Activated CD4-positive, alpha-beta T cell treated with anti-CD3 and anti-CD28 coated beads, Interleukin-2, amount 50 U/mL, for 16 hours (primary cell): ENCODE measurements at regions not wholly inside any gene's neighbourhood (a gene's known extent, or its start where the extent isn't known, plus 50 kb on each side); places are given as distances from the start of the nearest gene placed in this dataset.
"Not testable (repeated sequence)": the region's sequence is repeated elsewhere in the genome, so short reads cannot be mapped to it uniquely, and the experiment has no call there.

Experiments used
- DNase-seq: peaks from one replicate; pipeline ENCODE4 v3.0.0-alpha.2; 2020

GRCh38 chr13:54268013-54268695 is 1239.5 kb downstream of the OLFM4 start:
- not testable (repeated sequence) for DNase-seq

DNA sequence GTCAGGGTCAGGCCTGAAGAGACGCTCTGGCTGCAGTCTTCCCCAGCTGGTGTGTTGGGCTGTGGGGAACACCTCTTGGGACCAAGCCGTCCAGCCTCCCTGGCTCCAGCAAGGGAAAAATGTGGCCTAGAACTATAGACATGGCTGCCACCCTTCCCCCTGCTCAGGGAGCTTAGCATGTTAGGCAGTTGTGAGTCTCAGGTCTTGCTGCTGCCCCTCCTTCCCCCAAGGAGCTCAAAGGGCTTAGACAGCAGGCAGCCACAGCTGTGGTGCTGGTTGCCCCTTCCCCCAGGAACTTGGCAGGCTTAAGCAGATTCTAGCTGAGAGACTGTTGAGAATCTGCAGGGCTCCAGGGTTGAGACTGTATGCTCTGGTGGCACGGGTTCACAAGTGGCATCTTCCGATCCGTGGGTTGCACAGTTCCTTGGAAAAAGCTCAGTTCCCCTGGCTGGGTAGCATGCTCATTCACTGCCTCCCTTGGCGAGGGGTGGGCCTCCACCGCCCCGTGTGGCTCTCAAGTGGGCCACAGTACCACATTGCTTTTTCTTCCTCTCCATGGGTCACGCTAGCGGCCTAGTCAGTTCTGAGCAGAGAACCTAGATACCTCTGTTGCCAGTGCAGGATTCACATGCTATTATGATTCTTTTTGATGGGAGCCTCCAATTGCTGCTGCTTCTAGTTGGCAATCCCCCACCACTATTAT is 1258.6 kb downstream of the OLFM4 start:
- no peak for DNase-seq

GRCh38 chr13:54301085-54301484 is 1272.5 kb downstream of the OLFM4 start:
- no peak for DNase-seq

GRCh38 chr13:54305377-54305776 is 1276.8 kb downstream of the OLFM4 start:
- no peak for DNase-seq

- DNase-seq: no peak
Observed at GRCh38 chr13:54312885-54313284, 1284.3 kb downstream of the OLFM4 start.

DNA sequence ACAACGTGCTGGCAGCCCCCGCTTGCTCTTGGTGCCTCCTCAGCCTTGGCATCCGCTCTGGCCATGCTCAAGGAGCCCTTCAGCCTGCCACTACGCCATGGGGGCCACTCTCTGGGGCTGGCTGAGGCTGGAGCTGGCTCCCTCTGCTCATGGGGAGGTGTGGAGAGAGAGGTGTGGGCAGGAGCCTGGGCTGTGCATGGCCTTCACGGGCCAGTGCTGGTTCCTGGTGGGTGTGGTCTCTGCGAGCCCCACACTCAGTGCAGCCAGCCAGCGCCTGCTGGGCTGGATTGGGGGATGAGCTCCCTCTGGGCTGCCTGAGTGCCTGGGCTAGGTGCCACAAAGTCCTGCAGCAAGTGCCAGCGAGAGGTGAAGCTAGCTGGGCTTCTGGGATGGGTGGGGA is 1289.1 kb downstream of the OLFM4 start:
- DNase-seq: no peak

DNA sequence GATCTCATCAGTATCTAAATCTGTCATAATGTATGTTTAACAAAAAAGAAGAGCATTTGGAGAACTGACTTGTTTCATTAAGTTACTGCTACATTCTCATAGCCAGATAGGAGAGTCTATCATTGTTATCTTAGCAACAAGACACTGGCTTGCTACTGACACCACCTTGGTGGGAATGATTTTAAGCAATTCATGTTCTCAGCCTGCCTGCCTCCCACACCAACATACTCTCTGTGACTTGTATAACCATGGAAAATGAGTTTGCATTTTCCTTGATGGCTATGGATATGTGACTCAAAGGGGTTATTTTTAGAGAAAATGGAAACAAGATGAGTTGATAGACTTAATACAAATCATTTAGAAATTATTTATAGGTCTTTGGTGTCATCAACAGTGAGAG is 1308.9 kb downstream of the OLFM4 start:
- DNase-seq: no peak

DNA sequence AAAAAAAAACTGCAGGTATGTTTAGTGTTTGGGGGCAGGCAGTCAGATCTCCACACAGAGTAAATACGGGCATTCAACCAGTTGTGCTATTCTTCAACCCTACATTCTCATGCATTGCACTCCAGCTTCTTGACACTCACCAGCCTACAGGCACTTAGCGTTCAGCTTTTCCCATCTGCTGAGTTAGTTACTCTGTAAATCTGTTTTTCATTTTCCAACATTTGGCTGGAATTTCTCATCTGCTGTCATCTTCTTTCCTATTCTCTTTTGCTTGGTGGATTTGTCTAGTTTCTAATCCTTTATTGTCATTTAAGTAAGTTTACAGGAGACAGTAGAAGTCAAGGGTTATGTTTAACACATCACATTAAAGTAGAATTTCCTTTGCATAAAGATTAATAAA is 1318.9 kb downstream of the OLFM4 start:
- DNase-seq: no peak

DNA sequence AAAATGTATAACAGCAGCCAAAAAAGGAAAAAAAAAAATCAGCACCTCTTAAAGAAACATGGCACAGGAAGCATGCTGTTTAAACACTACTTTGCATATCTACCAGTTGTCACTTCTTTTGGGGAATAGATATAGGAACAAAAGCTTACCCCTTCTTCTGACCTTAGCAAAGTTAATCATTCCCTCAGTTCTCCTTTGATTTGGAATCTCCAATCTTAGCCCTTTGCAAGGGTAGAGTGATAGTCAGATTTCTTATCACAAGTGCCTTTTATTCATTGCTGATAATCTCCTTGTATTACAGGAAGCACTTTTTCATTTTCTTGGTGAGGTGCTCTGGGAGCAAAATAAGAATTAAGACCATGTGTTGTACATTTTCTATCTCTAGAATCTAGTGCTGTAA is 1327.6 kb downstream of the OLFM4 start:
- no peak for DNase-seq

DNA sequence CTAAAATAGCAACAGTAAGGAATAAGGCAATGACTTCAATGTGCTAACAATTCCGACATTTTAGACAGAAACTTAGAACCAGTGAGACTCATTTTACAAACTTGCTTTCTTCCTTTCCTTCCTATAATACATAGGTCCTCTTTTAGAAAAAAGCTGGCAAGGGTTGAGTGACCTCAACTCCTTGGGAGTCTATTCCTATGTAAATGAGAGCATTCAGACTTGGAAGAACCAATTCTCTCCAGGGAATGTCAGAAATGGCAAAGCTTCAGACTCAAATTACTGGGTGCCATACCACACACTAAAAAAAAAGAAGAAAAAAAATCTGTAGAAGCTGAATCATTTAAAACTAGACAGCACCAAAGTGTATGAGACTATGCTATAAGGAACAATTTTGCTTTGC is 1328.2 kb downstream of the OLFM4 start:
- DNase-seq: no peak

DNA sequence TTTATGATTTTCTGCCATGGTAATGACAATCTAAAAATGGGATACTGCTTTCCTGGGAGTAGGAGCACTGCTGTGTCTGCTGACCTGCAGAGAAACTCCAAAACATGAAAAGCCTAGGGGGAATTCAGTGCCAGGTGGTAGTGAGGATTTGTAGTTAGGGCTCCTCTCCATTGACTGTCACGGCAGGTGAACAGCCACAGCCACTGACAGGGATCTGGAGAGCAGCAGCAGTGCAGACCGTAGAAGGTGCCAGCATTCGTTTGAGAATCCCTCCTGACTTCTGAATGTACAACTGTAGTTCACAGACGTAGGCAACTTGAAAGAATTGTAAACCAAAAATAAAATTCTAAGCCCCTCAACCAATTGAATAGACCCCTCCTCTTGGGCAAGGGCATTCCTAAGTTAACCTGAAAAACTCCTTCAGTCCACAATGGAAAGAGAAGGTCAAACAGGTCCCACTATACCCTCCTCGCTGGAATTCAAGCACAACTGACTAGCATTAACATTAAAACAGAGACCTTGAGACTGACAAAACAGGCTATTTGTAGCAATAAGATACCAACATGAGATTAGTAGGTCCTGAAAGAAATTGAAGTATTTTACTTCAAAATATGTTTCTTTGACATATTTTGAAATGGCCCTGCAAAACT is 1328.8 kb downstream of the OLFM4 start:
- DNase-seq: no peak

DNA sequence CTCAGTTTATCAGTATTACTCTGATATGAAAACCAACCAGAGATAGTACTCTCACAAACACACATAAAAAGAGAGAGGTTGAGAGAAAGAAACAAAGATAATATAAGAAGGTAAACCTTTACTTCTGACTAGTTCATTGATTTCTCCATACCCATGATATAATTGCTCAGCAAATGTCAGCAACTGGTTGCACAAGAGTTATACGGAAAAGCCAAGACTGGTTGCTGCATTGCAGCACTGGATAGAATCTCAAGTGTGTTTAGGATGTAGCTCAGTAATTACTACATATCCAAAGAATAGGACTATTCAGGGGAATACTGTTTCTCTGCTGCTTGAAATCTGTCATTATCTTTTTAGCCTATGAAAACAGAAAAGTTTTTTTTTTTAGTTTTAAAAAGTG is 1332.8 kb downstream of the OLFM4 start:
- no peak for DNase-seq

- DNase-seq: no peak
Observed at GRCh38 chr13:54366728-54367127, 1338.1 kb downstream of the OLFM4 start.

DNA sequence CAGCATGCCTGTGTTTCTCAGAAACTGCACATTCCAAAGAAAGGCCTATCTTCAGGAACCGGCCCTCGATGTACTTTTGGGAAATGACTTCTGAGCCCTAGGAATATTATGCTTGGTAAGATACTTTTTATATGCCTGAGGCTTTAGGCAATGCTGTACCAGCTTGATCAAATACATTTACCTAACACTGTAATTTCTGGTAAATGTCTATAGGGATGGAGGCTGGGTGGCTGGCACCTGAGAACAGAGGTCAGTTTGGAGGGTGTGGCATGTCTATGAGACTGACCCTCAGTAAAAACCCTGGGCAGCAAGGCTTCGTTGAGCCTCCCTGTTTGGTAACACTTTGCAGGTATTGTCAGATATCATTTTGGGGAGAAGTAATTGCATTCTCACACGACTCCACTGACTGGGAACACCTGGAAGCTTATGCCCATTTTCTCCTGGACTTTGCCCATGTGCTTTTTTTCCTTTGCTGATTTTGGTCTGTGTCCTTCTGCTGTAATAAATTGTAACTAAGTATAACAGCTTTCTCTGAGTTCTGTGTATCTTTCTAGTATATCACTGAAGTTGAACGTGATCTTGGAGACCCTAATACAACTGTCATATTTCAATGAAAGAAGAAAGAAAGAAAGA is 1339.1 kb downstream of the OLFM4 start:
- DNase-seq: no peak

DNA sequence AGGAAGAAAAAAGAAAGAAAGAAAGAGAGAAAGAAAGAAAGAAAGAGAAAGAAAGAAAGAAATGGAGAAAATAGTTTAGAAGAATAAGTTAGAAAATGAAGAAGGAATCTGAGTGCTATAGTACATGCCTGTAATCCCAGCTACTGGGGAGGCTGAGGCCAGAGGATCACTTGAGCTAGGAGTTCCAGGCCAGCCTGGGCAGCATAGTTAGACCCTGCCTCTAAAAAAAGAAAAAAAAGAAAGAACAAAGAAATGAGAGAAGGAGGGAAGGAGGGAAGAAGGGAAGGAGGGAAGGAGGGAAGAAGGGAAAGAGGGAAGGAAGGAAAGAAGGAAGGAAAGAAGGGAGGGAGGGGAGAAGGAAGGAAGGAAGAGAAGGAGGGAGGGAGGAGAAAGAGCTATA is 1339.8 kb downstream of the OLFM4 start:
- DNase-seq: no peak

- DNase-seq: no peak
Observed at GRCh38 chr13:54373211-54373610, 1344.6 kb downstream of the OLFM4 start.

DNA sequence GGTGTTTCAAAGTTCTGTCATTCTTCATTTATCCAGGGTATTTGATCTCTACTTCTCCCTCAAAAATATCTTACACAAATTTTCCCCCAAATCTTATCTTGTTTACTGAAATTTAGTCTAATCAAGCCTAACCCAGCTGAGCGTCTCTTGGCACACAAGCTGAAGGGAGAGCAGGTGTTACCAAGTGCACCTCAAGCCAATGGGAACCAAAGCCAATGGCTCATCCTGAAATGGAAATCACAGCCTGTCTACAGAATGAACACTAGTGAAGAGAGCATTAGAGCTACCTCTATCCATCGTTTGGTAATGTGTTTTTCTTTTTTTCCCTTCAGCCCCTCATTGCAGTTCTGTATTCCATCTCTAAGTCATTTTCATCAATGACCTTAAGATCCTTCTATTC is 1350.8 kb downstream of the OLFM4 start:
- no peak for DNase-seq

DNA sequence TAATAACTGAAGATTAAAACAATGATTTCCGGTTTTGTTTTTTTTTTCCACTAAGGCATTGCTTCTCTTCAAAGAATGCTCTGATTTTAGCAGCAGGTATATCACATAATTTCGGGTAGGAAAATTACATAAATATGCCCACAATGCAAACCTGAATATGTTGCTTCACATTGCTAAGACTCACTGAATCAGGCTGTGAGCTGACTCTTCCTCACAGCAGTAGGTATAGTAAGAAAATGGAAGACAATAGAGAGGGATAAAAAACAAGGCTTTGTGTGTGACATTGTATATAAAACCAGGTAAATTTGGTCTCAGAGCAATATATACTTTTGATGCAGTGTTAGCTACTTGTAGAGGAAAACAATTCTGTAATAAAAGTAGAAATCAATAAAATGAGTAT is 1355.0 kb downstream of the OLFM4 start:
- DNase-seq: no peak

DNA sequence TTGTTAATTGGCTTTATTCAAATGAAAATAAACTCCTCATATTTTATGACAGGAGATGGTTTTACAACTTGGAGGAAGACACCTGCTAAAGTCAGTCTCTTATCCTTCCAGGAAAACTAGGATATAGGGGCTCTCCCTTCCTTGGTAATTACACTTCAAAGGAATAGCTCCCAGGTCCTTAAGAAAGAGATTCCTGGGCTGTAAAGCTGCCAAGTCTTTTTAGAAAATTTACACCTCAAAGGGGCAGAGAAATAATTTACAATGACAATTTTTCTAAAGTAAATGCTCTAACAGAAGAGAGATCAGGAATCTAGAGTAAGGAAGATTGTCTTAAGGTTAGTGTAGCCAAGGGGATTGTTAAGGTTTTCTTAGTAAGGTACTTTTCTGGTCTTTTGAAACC is 1359.0 kb downstream of the OLFM4 start:
- DNase-seq: no peak

DNA sequence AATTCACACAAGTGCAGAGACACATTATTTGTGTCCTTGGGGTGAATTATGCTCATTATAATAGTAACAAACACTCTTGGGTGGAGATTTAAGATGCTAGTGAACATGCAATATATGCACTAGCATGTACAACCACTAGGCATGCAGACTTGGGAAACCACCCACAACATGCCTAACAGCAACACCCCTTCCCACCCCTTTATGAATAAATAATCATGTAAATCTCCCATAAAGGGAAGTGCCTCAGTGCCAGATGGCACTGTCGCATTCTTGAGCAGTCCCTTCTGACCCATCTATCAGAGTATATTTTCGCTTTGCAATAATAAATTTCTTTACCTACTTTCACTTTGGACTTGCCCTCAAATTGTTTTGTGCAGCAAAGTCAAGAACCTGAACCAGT is 1362.2 kb downstream of the OLFM4 start:
- DNase-seq: no peak

- DNase-seq: no peak
Observed at GRCh38 chr13:54394085-54394700, 1365.6 kb downstream of the OLFM4 start.

GRCh38 chr13:54394908-54395307 is 1366.3 kb downstream of the OLFM4 start:
- no peak for DNase-seq

- DNase-seq: no peak
Observed at GRCh38 chr13:54402495-54402894, 1373.9 kb downstream of the OLFM4 start.
